ENCODE measurements at regions not wholly inside any gene's neighbourhood (a gene's known extent, or its start where the extent isn't known, plus 50 kb on each side); places are given as distances from the start of the nearest gene placed in this dataset.

GRCh38 chr4:55184600-55185523 is 59.5 kb upstream of the KDR start:
- peak; percentile 27 for TF ChIP-seq CTCF (IDR thresholded peaks at IDR 0.05; ENCODE audit: borderline replicate concordance, extremely low read depth, insufficient read depth)
- H3K9ac ChIP-seq (ENCODE audit: low read length in 3 of 3): no peak overlapping the region
- H3K36me3 ChIP-seq (ENCODE audit: control insufficient read depth in 2 of 3, insufficient read depth in 3 of 3, low read length in 3 of 3): no peaks in the 10 kb centered on the region
- H3K9me3 ChIP-seq (ENCODE audit: control insufficient read depth in 2 of 3, insufficient read depth in 1 of 3, low read length in 3 of 3): no peaks in the 10 kb centered on the region
- DNase-seq (peak in 2 of 5 donors; percentile 24 to 76), FAIRE-seq (no peak)
- intact Hi-C loops (cut with DNase I): no loop called here
- H3K27ac ChIP-seq (ENCODE audit: low read depth in 2 of 2, low read length in 2 of 2): no peak overlapping the region
- no peaks in the 10 kb centered on the region for H3K27me3 ChIP-seq (ENCODE audit: control insufficient read depth, insufficient read depth, low read length)
- no peaks in the 10 kb centered on the region for H3K4me1 ChIP-seq (ENCODE audit: control insufficient read depth in 2 of 3, insufficient read depth in 2 of 3, low read depth in 1 of 3, low read length in 3 of 3)
- no peak overlapping the region for H3K4me3 ChIP-seq (ENCODE audit: low read length in 3 of 3)

GRCh38 chr4:55186123-55186522 is 60.7 kb upstream of the KDR start:
- TF ChIP-seq CTCF (IDR thresholded peaks at IDR 0.05; ENCODE audit: borderline replicate concordance, extremely low read depth, insufficient read depth): no peak
- Histone ChIP-seq H3K36me3 (ENCODE audit: control insufficient read depth in 2 of 3, insufficient read depth in 3 of 3, low read length in 3 of 3) (no peaks in the 10 kb centered on the region), H3K9ac (ENCODE audit: low read length in 3 of 3) (no peak overlapping the region), H3K27ac (ENCODE audit: low read depth in 2 of 2, low read length in 2 of 2) (no peak overlapping the region), H3K4me3 (ENCODE audit: low read length in 3 of 3) (no peak overlapping the region), H3K9me3 (ENCODE audit: control insufficient read depth in 2 of 3, insufficient read depth in 1 of 3, low read length in 3 of 3) (no peaks in the 10 kb centered on the region), H3K27me3 (ENCODE audit: control insufficient read depth, insufficient read depth, low read length) (no peaks in the 10 kb centered on the region), H3K4me1 (ENCODE audit: control insufficient read depth in 2 of 3, insufficient read depth in 2 of 3, low read depth in 1 of 3, low read length in 3 of 3) (no peaks in the 10 kb centered on the region)
- no peak for DNase-seq
- intact Hi-C loops (cut with DNase I): no loop called here
- FAIRE-seq: no peak

- H3K9me3 ChIP-seq (ENCODE audit: control insufficient read depth in 2 of 3, insufficient read depth in 1 of 3, low read length in 3 of 3): no peaks in the 10 kb centered on the region
- FAIRE-seq: no peak
- no peaks in the 10 kb centered on the region for H3K36me3 ChIP-seq (ENCODE audit: control insufficient read depth in 2 of 3, insufficient read depth in 3 of 3, low read length in 3 of 3)
- no peak for DNase-seq
- no peaks in the 10 kb centered on the region for H3K4me1 ChIP-seq (ENCODE audit: control insufficient read depth in 2 of 3, insufficient read depth in 2 of 3, low read depth in 1 of 3, low read length in 3 of 3)
- no peak overlapping the region for H3K4me3 ChIP-seq (ENCODE audit: low read length in 3 of 3)
- intact Hi-C loops (cut with DNase I): no loop called here
- no peak overlapping the region for H3K27ac ChIP-seq (ENCODE audit: low read depth in 2 of 2, low read length in 2 of 2)
- no peaks in the 10 kb centered on the region for H3K27me3 ChIP-seq (ENCODE audit: control insufficient read depth, insufficient read depth, low read length)
- H3K9ac ChIP-seq (ENCODE audit: low read length in 3 of 3): no peak overlapping the region
- TF ChIP-seq CTCF (IDR thresholded peaks at IDR 0.05; ENCODE audit: borderline replicate concordance, extremely low read depth, insufficient read depth): no peak
Measured at GRCh38 chr4:55186700-55187099, 61.3 kb upstream of the KDR start.
